IPS-NIHi7 (cell line): ENCODE measurements at regions not wholly inside any gene's neighbourhood (a gene's known extent, or its start where the extent isn't known, plus 50 kb on each side); places are given as distances from the start of the nearest gene placed in this dataset.
"Not testable (repeated sequence)": the region's sequence is repeated elsewhere in the genome, so short reads cannot be mapped to it uniquely, and the experiment has no call there.

ENCODE experiments used
- DNase-seq: peaks from one replicate; pipeline ENCODE4 v3.0.0; 2012; ENCODE audit warnings: mixed read lengths; ENCODE audit errors: extremely low spot score

DNA sequence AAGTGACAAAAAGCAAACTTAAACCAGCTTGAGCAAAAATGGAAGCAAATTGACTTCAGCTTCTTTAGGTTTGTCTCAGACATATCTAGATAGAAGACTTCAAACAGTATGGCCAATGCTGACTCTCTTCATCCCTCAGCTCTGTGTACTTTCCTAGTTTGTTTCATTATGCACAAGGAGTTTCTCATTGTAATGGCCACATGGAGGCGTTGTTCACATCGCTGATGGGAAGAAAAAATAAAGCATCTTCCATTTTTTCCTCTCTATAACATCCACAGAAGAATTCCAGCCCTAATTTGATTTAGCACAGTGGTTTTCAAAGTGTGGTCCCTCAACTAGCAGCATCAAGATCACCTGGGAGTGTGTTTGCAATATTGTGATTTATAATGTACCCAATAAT lies 397.5 kb upstream of the PRKX start:
- DNase-seq = peak; percentile 17

DNA sequence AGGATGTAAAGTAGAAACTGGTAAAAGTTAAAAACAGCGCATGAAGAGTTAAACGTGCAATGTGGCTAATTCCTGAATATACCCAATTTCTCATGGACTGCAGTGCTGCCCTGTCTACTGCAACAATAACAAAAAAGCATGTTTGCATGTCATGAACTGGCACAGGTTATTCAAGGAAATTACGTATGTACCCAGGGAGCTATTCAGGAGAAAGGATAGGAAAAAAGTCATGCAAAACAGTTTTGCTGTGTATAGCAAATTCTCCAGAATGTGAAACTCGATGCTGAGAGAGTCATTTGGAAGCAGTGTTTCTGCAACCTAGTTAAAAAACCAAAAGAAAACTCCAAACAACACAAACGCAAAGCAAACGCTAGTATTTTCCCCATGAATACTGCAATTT lies 381.5 kb upstream of the PRKX start:
- no peak for DNase-seq

DNA sequence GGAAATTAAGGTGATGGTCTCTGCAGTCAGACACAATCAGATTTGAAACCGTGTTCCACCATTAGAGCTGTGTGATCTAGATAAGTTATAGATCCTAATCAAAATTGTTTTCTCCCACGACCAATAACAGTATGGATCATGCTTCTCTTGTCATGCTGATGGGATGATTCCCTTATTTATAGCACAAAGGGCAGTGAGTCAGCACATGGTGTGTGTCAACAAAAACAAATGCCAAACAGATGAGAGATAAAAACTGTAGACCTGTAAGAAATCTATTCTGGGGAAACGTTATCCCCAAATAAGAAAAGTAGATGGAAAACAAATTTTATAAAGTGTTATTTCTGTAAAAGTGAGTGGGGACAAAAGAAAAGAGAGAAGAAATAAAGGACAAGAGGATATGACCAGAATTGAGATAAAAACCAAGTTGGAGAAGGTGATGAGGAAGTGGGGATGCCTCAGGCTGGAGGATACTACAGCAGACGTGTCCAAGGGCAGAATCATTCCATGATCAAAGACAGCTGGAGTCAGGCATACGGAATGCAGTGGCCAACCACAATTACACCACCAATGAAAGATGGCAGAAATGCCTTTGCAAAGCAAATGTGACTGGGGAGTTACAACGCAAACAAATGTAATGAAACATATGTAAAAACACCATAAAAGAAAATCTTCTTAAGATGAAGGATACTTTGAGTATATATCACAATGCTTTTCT lies 377.8 kb upstream of the PRKX start:
- peak; percentile 21 for DNase-seq

DNA sequence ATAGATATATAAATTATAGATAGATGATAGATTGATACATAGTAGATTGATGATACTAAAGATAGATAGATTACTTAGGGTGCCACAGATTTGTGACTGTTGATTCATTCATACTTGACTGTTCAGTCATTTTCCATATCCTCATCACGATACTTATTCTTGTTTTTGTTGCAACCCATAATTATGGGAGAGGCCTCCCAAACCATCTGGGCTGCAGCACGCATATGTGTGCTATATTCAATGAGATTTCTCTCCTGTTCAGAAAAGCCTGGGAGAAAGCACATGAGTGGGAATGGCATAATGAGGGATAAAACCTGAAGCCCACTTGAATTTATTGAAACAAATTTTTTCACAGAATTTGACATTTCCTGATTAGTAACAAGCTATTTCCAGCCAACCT lies 346.4 kb upstream of the PRKX start:
- DNase-seq = no peak

DNA sequence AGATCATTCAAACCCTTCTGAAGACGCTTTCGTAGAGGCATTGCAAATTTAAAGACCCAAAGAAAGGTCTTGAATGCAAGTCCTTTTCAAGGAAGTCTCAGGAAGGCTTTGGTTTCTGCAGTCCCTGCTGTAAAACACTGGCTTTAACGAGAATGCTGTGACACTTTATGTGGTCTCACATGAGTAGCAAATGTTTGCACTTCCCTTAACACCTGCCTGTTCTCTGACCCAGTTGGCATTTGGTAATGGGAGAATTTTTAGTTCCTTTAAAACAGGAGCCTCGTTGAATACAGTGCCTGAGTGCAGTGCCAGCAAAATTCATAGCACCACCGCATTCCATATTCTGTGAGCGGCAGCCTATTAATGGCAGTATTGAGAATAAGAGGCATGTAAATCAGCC lies 330.5 kb upstream of the PRKX start:
- DNase-seq = no peak

DNA sequence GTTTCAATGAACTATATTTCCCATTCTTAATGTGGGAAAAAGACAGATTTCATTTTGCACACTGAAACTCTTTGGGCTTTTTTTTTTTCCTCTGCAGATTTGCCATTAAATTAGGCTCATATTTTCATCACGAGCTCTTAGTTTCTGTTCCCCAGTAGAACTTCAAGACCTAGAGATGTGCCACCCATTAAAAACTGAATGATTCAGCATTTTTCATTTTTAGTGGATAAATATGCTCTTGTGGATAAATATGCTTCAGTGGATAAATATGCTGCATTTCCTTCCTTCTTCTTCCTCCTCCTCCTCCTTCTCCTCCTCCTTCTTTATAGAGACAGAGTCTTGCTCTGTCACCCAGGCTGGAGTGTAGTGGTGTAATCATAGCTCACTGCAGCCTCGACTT lies 322.4 kb upstream of the PRKX start:
- no peak for DNase-seq

DNA sequence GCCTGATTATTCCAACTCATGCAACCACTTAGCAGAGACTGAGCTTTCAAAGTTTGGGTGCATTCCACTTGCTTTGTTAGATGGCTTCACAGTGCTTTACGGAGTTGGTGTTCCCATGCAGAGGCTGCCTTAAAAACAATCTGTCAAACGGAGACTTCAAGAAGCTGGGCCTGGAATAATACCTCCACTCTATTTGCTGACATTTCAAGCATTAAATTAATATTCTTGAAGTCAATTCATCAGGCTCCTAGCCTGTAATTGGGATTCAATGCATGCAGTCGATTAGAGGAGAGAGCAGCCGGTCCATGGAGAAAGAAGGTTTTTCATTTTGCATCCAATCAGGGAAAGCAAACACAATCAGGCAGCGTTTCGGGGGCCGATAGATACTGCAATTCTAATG lies 314.7 kb upstream of the PRKX start:
- no peak for DNase-seq

DNA sequence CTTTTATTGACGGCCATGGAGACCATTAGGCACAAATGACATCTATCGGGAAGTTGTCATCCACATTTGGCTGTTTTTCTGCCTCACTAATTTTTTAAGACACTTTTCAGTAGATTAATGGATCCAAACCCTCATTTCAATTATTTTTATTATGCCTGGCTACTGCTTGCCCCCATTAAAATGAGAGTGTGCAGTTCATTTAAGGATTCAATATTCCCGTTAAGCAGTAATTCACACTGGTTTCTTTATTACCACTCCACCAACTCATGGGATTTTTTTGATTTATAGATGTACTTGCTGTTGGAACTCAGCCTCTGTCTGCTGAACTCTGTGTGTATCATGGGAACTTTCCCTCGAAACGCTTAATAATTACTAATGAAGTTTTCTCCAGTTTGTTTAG lies 291.8 kb upstream of the PRKX start:
- DNase-seq = no peak

DNA sequence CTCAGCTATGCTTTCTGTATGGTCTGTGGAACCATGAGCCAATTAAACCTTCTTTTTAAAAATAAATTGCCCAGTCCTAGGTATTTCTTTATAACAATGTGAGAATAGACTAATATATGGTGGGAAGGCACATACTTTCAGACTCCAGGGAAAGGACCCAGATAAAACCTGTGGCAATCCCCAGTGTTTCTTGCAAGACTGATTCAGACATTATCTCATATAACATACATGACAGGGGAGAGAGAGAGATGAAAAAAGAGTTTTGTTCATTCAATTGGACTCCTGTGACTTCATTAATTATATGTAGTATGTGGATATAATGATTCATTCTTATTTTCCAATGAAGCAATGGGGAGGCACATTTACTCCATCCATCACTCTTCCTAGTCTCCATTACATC lies 291.4 kb upstream of the PRKX start:
- DNase-seq = no peak

DNA sequence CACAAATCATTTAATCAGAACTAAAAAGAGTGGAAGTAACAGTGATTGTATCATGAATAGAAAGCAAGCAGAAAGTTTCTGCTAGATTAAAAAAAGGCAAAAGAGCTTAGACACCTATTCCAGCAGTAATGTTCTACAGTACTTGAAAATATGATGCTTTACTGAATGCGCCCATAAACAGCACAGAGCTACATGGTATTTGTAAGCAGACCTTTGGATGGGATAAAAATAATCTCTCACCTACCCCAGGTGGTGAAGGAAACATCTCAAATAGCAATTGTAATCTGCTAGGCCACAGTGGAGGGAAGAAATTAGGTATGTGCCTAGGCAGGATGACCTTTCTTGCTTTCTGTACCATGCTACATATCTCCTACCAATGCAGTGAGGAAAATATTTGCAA lies 280.9 kb upstream of the PRKX start:
- no peak for DNase-seq

DNA sequence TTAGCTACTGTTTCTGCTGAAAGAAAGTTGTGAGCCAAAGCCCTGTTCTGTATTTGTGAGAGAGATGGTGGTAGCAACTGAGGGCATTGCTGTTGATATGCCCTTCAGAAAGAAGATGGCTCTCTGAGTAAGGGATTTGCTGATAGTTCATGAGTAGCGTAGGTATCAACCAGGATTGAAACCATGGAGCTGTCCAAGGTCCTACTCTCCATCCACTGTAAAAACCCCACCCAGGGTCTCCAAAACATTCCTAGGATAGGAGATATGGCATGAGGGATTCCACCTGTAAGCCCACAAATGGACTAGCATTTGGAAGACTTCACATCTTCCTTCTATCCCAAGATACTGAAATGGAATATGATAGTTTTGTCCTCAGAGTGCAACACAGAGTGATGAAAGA lies 277.1 kb upstream of the PRKX start:
- peak; percentile 64 for DNase-seq

DNA sequence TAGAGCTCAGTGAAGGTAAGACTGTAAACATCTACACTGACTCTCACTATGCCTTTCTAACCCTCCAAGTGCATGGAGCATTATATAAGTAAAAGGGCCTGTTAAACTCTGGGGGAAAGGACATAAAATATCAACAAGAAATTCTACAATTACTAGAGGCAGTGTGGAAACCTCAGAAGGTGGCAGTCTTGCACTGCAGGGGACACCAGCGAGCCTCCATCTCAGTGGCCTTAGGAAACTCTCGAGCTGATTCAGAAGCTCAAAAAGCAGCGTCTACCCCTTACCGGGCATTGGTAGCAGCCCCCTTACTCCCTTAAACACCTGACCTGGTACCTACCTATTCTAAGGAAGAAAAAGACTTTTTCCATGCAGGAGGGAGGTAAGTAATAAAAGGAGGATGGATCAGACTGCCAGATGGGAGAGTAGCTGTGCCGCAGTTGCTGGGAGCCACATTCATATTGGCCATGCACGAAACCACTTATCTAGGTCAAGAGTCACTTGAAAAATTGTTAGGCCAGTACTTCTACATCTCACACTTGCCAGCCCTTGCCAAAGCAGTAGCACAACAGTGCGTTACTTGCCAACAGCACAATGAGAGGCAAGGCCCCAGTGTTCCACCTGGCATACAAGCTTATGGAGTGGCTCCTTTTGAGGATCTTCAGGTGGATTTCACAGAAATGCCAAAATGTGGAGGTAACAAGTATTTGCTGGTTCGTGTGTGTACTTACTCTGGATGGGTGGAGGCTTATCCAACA lies 258.8 kb upstream of the PRKX start:
- DNase-seq = not testable (repeated sequence)

DNA sequence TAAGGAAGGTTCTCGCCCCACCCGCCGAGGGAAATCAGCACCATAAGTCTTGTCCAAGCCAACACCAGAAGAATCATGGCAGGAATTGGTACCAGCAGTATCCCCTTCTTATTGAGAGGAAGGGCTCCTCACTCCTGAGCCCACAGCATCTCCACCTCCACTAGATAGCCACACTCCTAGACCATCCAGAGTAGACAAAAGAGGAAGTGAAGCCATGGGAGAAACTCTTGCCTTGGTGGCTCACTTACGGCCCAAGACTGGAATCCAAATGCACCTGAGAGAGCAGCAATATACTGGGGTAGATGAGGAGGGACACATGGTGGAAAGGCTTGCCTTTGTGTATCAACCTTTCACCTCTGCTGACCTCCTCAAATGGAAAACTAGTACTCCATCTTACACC lies 255.3 kb upstream of the PRKX start:
- DNase-seq = no peak

DNA sequence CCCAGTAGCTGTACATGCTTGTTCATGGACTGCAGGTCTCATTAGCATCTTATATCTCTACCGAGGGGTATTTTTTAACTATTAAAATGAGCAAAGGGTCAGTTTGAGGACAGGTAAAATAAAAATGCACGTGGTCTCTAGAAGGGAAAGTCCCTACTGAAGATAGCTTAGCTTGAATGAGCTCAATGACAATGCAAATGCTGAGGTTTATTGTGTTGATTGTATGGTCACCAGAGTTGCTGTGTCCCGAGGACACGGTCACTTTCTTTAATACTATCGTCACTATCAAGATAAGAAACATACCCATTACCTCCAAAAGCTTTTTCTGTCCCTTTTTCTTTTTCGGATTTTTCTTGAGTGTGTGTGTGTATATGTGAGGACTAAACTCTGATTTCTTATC lies 250.5 kb upstream of the PRKX start:
- DNase-seq = no peak

DNA sequence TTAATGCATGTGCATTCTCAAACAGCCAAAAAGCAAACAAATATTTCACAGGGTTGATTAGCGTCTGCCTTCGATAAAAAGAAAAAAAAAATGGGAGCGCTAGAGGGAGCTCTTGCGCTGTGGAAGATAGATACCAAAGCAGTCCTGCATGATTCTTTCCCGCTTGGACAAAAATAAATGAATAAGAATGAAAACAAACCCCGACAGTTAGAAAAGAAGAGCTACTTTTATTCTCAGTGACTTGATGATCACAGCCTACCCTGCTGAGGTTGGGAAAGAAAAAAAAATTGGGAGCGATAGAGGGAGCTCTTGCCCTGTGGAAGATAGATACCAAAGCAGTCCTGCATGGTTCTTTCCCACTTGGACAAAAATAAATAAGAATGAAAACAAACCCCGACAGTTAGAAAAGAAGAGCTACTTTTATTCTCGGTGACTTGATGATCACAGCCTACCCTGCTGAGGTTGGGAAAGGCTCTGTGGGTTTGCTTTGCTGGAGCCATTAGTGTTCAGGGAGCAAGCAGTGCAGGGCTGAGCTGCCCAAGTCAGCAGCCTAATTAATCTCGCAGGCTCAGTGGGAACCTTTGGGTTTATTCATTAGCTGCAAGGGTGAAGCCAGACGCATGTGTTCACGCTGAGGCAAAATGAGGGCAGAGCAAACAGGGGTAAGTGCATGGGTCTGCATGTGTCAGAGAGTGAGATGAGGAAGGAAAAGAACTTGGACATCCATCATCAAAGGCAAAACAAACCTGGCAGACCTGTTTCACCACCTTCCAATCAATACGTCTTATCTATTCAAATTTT lies 249.3 kb upstream of the PRKX start:
- peak; percentile 24 for DNase-seq

DNA sequence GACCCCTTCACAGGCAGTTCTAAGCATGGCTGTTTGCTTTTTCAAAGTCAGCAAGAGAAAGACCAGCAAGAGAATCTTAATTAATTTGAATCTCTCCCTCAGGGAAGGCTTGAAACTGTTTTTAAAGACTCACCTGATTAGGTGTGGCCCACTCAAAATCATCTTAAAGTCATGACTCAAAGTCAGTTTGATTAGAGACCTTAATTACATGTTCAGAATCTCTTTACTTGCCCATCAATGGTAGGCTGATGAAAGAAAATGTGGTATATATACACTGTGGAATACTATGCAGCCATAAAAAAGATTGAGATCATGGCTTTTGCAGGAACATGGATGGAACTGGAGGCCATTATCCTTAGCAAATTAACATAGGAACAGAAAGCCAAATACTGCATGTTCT lies 247.5 kb upstream of the PRKX start:
- no peak for DNase-seq

DNA sequence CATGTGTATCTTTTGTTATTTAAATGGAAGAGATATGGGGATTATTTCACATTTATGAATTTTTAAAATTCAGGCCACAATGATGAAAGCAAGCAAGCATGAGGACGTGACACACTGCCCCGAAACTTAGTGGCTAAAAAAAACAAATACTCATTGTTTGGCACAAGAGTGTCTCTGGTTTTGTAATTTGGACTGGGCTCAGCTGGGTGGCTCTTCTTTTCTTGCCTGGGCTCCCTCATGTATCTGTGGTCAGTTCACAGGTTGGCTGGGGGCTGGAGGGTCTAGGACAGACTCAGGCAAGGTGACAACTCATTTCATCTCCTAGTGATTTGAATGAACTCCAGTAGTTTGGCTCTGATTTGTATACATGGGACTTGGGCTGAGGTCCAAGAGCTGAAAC lies 238.4 kb upstream of the PRKX start:
- no peak for DNase-seq

DNA sequence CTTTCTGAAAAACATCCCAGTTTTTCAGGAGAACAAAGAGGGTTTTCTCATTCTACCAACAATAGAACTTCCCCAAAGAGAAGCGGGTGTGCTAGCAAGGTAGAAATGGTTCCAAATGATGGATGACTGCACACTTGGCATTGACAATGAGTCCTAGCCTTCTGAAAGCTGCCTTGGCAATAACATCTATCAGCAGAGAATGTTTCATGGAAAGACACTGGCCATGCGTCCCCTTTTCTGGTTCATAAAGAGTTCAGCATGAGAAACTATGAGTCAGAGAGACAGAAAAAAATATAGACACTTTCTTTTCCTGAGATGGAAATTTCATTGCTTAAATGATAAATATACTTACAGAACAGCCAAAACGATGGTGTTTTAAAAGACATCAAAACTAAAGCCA lies 236.9 kb upstream of the PRKX start:
- no peak for DNase-seq

DNA sequence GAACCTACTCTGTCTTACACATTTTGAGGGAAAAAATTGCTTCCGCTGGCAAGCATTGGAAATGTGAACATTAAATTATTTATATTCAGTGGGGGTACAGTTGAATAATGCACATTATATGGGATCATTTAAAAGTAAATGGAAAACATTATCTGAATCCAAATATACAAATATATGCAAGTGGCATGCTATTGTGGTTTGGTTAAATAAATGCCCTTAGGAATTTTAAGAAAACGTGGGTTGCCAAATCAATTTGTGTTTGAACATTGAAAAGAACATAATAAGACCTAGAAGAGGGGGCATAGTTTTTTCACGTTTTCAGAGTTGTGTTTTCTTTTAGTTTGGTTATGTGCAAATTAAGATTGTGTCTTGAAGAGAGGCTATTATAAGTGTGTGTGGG lies 230.5 kb upstream of the PRKX start:
- DNase-seq = no peak

DNA sequence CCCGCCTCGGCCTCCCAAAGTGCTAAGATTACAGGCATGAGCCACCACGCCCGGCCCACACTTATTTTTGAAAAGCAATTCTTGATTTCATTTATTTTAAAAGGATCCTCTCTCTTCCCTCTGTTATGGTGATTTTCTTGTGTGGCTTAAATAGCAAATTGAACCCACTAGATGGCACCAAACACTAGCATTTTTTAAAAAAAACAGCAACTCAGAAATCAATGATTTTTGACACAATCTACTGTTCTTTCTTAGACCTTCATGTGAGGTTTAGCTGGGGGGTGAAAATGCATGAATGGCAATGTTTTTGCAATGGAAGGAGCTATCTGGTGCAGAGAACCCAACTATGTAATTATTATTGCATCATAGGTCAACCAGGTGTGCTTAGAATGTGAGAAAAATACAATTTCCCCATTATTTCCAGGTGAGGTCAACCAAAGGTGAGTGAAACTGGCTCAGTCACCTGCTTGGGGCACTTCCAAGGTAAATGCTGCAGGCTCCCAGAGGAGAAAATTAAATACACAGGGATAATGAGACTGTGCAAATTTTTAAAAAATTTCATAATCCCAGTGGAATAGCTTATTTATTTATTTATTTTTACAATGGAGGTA lies 226.7 kb upstream of the PRKX start:
- DNase-seq = peak; percentile 43

DNA sequence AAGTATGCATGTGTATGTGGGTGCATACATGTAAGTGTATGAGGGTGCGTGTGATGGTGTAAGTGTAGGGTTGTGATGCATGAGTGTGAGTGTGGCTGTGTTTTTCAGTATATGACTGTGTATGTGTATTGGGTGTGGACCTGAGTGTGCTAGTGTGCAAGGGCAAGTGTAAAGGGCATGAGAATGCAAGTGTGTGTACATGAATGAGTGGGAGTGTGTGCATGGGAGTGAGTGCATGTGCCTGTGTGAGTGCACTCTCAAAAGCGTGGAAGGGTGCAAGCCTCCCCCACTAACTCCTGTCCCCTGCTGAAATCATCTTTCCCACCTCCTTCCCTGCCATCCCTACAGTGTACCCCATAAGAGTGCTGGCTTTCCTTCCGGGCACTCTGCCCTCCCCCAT lies 225.1 kb upstream of the PRKX start:
- no peak for DNase-seq

DNA sequence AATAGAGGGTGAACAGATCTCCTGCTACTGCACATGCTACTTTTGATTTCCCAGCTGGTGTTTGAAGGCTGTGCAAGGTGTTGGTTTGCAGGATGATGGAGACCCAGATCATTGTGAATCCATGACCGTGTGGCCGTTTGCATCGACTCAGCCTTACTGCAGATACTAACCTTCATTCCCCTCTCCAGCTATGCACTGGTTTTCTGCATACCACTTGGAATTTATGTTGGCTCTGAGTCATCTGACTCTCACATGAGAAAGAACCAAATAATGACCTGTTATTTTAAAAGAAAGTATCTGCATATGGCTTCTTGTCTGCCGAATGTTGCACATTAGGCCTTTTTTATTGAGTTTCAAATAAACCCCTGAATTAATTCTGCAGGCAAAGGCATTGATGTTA lies 221.7 kb upstream of the PRKX start:
- DNase-seq = not testable (repeated sequence)
